Heart left ventricle (tissue), 16 donors: ENCODE measurements at regions not wholly inside any gene's neighbourhood (a gene's known extent, or its start where the extent isn't known, plus 50 kb on each side); places are given as distances from the start of the nearest gene placed in this dataset.

Experiments
- ATAC-seq, 4 donors: fragments of 200-7000 bp; cut with Tn5 transposase; one replicate each; pipeline ENCODE4 v1.9.1; 2020 to 2022; ENCODE audit warnings: moderate library complexity in 4 of 4, mild to moderate bottlenecking in 3 of 4, moderate number of reproducible peaks in 1 of 4
- DNase-seq, 5 donors: peaks; one replicate each; pipeline ENCODE4 v3.0.0-alpha.2; 2020
- H3K27ac ChIP-seq, 12 donors: fragments of 200-600 bp; sonication (generic) in 4 of 12; one replicate each; pipeline versions ENCODE4 v1.5.0 to v1.8.0; 2016 to 2022; ENCODE audit warnings: mild to moderate bottlenecking in 2 of 12
- H3K27me3 ChIP-seq, 9 donors: fragments of 200-600 bp; sonication (generic) in 2 of 9; one replicate each; pipeline versions ENCODE4 v1.5.1 to v1.8.0; 2016 to 2022; ENCODE audit warnings: mild to moderate bottlenecking in 3 of 9
- H3K36me3 ChIP-seq, 9 donors: fragments of 200-600 bp; sonication (generic) in 2 of 9; one replicate each; pipeline versions ENCODE4 v1.5.0 to v1.8.0; 2018 to 2022; ENCODE audit warnings: mild to moderate bottlenecking in 2 of 9
- H3K4me1 ChIP-seq, 12 donors: fragments of 200-600 bp; sonication (generic) in 4 of 12; one replicate each; pipeline versions ENCODE4 v1.5.0 to v1.8.0; 2016 to 2022; ENCODE audit warnings: mild to moderate bottlenecking in 3 of 12
- H3K4me3 ChIP-seq, 12 donors: fragments of 200-600 bp; sonication (generic) in 4 of 12; one replicate each; pipeline versions ENCODE4 v1.5.0 to v1.8.0; 2017 to 2022; ENCODE audit warnings: mild to moderate bottlenecking in 9 of 12, moderate library complexity in 4 of 12
- H3K9me3 ChIP-seq, 12 donors: fragments of 200-600 bp; sonication (generic) in 4 of 12; one replicate each; pipeline versions ENCODE4 v1.5.0 to v1.8.0; 2016 to 2022; ENCODE audit warnings: mild to moderate bottlenecking in 1 of 12
- CTCF ChIP-seq, 12 donors: fragments of 200-600 bp; sonication (generic) in 4 of 12; IDR thresholded peaks; one replicate each; pipeline versions ENCODE4 v1.5.0 to v1.8.0; 2018 to 2022; ENCODE audit warnings: antibody characterized with exemption in 12 of 12, mild to moderate bottlenecking in 5 of 12
- POLR2A ChIP-seq, 2 donors: fragments of 450-650 bp; IDR thresholded peaks; one replicate each; pipeline ENCODE4 v1.6.1; 2017; ENCODE audit warnings: antibody characterized with exemption in 2 of 2, mild to moderate bottlenecking in 2 of 2, moderate library complexity in 2 of 2
- WGBS, 4 donors: extraction: QIAGEN DNeasy Blood & Tissue Kit in 2 of 4; methylation state at CpG; one replicate each; pipeline versions ENCODE4 v1.1.5 to v1.1.7; 2013 to 2018; 5-methylcytosine and 5-hydroxymethylcytosine counted together
- intact Hi-C, 10 donors: fragments of 100-400 bp; cut with DNase I; formaldehyde crosslinking; loops; one replicate each; pipeline versions ENCODE4 v1.11.1 to v1.14.2; 2022
- donor health status: ischemic (EF 13 %, LVEDD 7.1; RV severe dilation, severe dysfunction).
- donor health status: healthy with polysubstance abuse.
- donor health status: DM: no; HTN: yes; CAD: no.
- donor health status: DM: no; HTN: no; CAD: no.
- donor health status: ischemic (EF 25% LVEDD 6.9; RV normal size, moderate dysfunction).
- donor health status: ischemic (EF 25% LVEDD 5.7; RV mildly dilated, moderate dysfunction).
- donor health status: healthy.
- donor health status: DM: yes; HTN: yes; CAD: no.
- donor health status: ischemic (EF 35%, LVEDD 5.7; RV mildly dilated, moderate dysfunction).
- donor health status: nonischemic (EF 11% LVEDD 7.7; RV severe dilation, severe dysfunction).
- donor health status: DM: yes; HTN: yes; CAD: no.
- donor health status: PGD.
- donor health status: ischemic (EF 29% LVEDD 5.4; RV normal size, mild dysfunction).
- donor health status: nonischemic (EF 23%, LVEDD 6.1; RV moderate dilation, normal function).

DNA sequence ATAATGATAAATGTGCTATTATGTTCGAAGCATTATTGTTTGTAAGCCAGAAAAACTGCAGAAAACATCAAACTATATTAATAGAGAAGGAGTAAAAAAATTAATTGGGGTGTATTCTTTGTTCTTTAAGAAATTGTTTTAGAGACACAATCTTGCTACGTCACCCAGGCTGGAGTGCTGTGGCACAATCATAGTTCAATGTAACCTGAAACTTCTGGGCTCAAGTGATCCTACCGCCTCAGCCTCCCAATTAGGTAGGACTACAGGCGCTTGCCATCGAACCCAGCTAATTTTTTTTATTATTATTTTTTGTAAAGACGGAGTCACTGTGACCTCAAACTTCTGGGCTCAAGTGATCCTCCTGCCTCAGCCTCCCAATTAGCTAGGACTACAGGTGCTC is 1138.6 kb downstream of the GATA3 start:
- no peak for TF ChIP-seq CTCF (IDR thresholded peaks at IDR 0.05)
- TF ChIP-seq POLR2A (IDR thresholded peaks at IDR 0.05): no peak
- Histone ChIP-seq H3K4me1 (no peaks in the 10 kb centered on the region), H3K27me3 (peaks cover 0 to 37% (median 6%) of the 10 kb centered on the region in 9 donors), H3K27ac (no peak overlapping the region), H3K9me3 (no peaks in the 10 kb centered on the region), H3K4me3 (no peak overlapping the region), H3K36me3 (no peaks in the 10 kb centered on the region)
- intact Hi-C loops: no loop called here
- 83 to 86% (median 85%) methylated on average over 6 of the region's 6 CpGs for WGBS, 4 donors
- DNase-seq (no peak), ATAC-seq (no peak)

- Histone ChIP-seq H3K27me3 (peaks cover 0 to 36% (median 7%) of the 10 kb centered on the region in 9 donors), H3K27ac (no peak overlapping the region), H3K36me3 (no peaks in the 10 kb centered on the region), H3K9me3 (no peaks in the 10 kb centered on the region), H3K4me3 (no peak overlapping the region), H3K4me1 (no peaks in the 10 kb centered on the region)
- TF ChIP-seq POLR2A (IDR thresholded peaks at IDR 0.05): no peak
- TF ChIP-seq CTCF (IDR thresholded peaks at IDR 0.05): no peak
- 58 to 63% (median 61%) methylated on average over 2 of the region's 2 CpGs for WGBS, 4 donors
- DNase-seq (no peak), ATAC-seq (no peak)
- intact Hi-C loops: no loop called here
Measured at GRCh38 chr10:9195385-9195784, 1140.9 kb downstream of the GATA3 start.

- H3K4me1 ChIP-seq: no peaks in the 10 kb centered on the region
- DNase-seq: no peak
- no peak for ATAC-seq
- no peaks in the 10 kb centered on the region for H3K36me3 ChIP-seq
- peaks cover 0 to 53% (median 11%) of the 10 kb centered on the region in 9 donors for H3K27me3 ChIP-seq
- WGBS, 4 donors: 28 to 40% (median 35%) methylated on average over 4 of the region's 4 CpGs
- no peak for TF ChIP-seq POLR2A (IDR thresholded peaks at IDR 0.05)
- TF ChIP-seq CTCF (IDR thresholded peaks at IDR 0.05): no peak
- intact Hi-C loops: no loop called here
- H3K27ac ChIP-seq: no peak overlapping the region
- H3K4me3 ChIP-seq: no peak overlapping the region
- no peaks in the 10 kb centered on the region for H3K9me3 ChIP-seq
Measured at GRCh38 chr10:9198611-9199010, 1144.1 kb downstream of the GATA3 start.

DNA sequence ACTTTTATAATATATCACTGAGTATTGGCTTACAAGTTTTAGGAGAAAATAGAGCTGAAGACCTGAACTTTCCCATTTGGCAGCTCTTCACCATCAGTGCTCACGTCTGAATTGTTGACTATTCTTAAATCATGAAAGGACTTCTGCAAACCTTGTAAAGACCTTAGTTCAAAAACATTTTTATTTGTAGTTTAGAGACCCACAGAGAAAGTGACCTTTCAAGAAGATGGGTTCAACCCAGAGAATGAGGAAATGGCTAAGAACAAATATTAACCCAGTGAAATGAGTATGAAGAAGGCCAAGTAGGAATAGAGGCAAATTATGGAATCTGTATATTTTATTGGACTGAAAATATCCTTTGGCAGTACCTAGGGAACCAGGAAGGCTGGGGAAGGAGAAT is 1151.1 kb downstream of the GATA3 start:
- Histone ChIP-seq H3K36me3 (no peaks in the 10 kb centered on the region), H3K27me3 (peaks cover 0 to 18% (median 10%) of the 10 kb centered on the region in 9 donors), H3K9me3 (no peaks in the 10 kb centered on the region), H3K4me1 (no peaks in the 10 kb centered on the region), H3K4me3 (no peak overlapping the region), H3K27ac (no peak overlapping the region)
- WGBS, 4 donors: 48 to 72% (median 58%) methylated on average over 1 of the region's 1 CpG
- TF ChIP-seq CTCF (IDR thresholded peaks at IDR 0.05) (no peak), POLR2A (IDR thresholded peaks at IDR 0.05) (no peak)
- no peak for ATAC-seq
- intact Hi-C loops: loop anchor here in 5 of 10 donors (5.0 to 10.0 kb wide), 5 partner anchors 1171 to 1681 kb away; no protein-coding TSS in a partner anchor
- DNase-seq: no peak
